Upper lobe of left lung (tissue), 6 donors: ENCODE measurements at regions not wholly inside any gene's neighbourhood (a gene's known extent, or its start where the extent isn't known, plus 50 kb on each side); places are given as distances from the start of the nearest gene placed in this dataset.

ENCODE experiments used
- ATAC-seq, 2 donors: fragments of 200-7000 bp; cut with Tn5 transposase; one replicate each; pipeline ENCODE4 v1.9.1; 2022; ENCODE audit warnings: mild to moderate bottlenecking in 2 of 2, moderate library complexity in 2 of 2; ENCODE audit not compliant: low FRiP score in 2 of 2
- DNase-seq, 2 donors: peaks; one replicate each; pipeline ENCODE4 v3.0.0-alpha.2; 2019 to 2020
- H3K27ac ChIP-seq, 4 donors: fragments of 200-600 bp; sonication (generic); one replicate each; pipeline ENCODE4 v1.5.1; 2016 to 2019
- H3K27me3 ChIP-seq, 4 donors: fragments of 200-600 bp; sonication (generic); one replicate each; pipeline ENCODE4 v1.5.1; 2017 to 2019
- H3K36me3 ChIP-seq, 4 donors: fragments of 200-600 bp; sonication (generic); one replicate each; pipeline ENCODE4 v1.5.1; 2016 to 2019
- H3K4me1 ChIP-seq, 4 donors: fragments of 200-600 bp; sonication (generic); one replicate each; pipeline ENCODE4 v1.5.1; 2018 to 2019
- H3K4me3 ChIP-seq, 4 donors: fragments of 200-600 bp; sonication (generic); one replicate each; pipeline ENCODE4 v1.5.1; 2017 to 2019; ENCODE audit warnings: mild to moderate bottlenecking in 2 of 4, moderate library complexity in 1 of 4
- H3K9me3 ChIP-seq, 4 donors: fragments of 200-600 bp; sonication (generic); one replicate each; pipeline ENCODE4 v1.5.1; 2018 to 2019
- EP300 ChIP-seq, 4 donors: sonication (generic); formaldehyde crosslinking; IDR thresholded peaks; one replicate each; pipeline ENCODE4 v1.5.1; 2017; ENCODE audit warnings: antibody characterized with exemption in 4 of 4, control low read depth in 2 of 4
- POLR2A ChIP-seq, 4 donors: fragments of 450-650 bp; IDR thresholded peaks; one replicate each; pipeline ENCODE4 v1.5.1; 2016 to 2017; ENCODE audit warnings: antibody characterized with exemption in 4 of 4, mild to moderate bottlenecking in 2 of 4
- POLR2AphosphoS5 ChIP-seq, 2 donors: sonication (generic); formaldehyde crosslinking; IDR thresholded peaks; one replicate each; pipeline ENCODE4 v1.5.1; 2017; ENCODE audit warnings: antibody characterized with exemption in 2 of 2
- WGBS, 2 donors: methylation state at CpG; one replicate each; pipeline ENCODE4 v1.1.5; 2017 to 2018; 5-methylcytosine and 5-hydroxymethylcytosine counted together
- TF ChIP-seq, protein P1 (sequence below), 6 experiments: fragments of 450-650 bp in 4 of 6; fragments of 200-600 bp in 2 of 6; sonication (generic) in 2 of 6; IDR thresholded peaks; one replicate each; pipeline ENCODE4 v1.5.1; 2016 to 2019; ENCODE audit warnings: antibody characterized with exemption in 6 of 6
- donor health status: DM: no; HTN: no; CAD: no; lungs with moderate emphysema.
- donor health status: DM: no; HTN: yes; CAD: no; lungs with severe emphysema.

DNA sequence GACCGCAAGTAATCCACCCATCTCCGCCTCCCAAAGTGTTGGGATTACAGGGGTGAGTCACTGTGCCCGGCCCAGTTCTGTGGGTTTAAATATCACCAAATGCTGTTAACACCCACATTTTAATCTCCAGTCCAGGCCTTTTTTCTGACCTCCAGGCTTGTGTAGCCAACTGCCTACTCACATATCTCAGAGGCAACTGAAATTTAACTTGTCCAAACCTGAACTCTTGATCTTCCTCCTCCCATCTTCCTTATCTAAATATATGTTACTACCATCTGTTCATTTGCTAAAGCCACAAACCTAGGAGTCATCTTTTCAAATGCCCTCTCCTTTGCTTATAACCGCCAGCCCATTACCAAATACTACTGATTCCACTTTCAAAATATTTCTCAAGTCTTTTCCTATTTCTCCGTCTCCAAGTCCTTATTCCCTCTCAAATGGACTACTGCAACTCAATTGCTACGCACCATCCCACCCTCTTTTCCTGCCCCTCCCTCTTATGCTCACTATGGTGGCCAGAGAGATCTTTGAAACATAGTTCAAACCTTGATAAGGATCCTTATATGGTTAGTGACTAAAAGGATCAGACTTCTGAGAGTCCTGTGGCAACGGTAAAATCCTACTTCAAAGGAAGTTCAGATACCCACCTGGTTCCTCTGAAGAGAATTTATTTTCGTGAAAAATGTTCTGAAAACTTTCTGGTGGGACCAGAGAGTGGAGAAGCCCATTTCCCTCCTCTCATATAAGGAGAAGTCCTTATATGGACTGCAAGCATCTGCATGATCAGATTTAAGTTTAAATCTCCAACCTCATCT, 78.5 kb upstream of the CDC42BPA start:
- no peak overlapping the region for H3K4me3 ChIP-seq
- 68 to 79% methylated on average over 8 of the region's 8 CpGs for WGBS, 2 donors
- H3K27me3 ChIP-seq: no peaks in the 10 kb centered on the region
- DNase-seq: no peak
- no peaks in the 10 kb centered on the region for H3K9me3 ChIP-seq
- no peaks in the 10 kb centered on the region for H3K4me1 ChIP-seq
- H3K27ac ChIP-seq: no peak overlapping the region
- TF ChIP-seq, protein P1, sequence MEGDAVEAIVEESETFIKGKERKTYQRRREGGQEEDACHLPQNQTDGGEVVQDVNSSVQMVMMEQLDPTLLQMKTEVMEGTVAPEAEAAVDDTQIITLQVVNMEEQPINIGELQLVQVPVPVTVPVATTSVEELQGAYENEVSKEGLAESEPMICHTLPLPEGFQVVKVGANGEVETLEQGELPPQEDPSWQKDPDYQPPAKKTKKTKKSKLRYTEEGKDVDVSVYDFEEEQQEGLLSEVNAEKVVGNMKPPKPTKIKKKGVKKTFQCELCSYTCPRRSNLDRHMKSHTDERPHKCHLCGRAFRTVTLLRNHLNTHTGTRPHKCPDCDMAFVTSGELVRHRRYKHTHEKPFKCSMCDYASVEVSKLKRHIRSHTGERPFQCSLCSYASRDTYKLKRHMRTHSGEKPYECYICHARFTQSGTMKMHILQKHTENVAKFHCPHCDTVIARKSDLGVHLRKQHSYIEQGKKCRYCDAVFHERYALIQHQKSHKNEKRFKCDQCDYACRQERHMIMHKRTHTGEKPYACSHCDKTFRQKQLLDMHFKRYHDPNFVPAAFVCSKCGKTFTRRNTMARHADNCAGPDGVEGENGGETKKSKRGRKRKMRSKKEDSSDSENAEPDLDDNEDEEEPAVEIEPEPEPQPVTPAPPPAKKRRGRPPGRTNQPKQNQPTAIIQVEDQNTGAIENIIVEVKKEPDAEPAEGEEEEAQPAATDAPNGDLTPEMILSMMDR (IDR thresholded peaks at IDR 0.05): no peak
- TF ChIP-seq POLR2AphosphoS5 (IDR thresholded peaks at IDR 0.05) (no peak), EP300 (IDR thresholded peaks at IDR 0.05) (no peak), POLR2A (IDR thresholded peaks at IDR 0.05) (no peak)
- no peaks in the 10 kb centered on the region for H3K36me3 ChIP-seq
- no peak for ATAC-seq

DNA sequence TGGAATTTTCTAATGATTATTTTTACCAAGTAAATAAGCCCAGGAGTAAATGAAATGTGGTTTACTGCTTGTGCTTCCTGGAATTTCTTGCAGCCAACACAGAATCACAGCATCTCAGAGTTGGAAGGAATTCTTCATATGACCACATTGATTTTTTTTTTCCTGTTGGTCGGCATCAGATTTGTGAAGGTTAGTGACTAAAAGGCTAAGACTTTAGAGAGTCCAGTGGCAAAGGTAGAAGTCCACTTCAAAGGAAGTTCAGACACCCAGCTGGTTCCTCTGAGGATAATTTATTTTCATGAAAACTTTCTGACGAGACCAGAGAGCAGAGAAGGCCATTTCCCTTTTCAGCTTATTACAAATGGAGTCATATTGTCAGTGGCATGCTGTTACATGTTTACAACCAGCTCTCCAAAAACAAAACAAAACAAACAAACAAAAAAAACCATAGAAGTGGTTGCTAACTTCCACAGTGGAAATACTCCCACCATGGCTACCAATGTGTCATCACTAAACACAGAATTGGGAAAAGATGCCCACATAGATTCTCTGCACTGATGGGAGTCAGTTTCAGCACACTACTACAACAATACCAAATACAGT, 77.2 kb upstream of the CDC42BPA start:
- Histone ChIP-seq H3K27ac (no peak overlapping the region), H3K27me3 (no peaks in the 10 kb centered on the region), H3K9me3 (no peaks in the 10 kb centered on the region), H3K36me3 (no peaks in the 10 kb centered on the region), H3K4me3 (no peak overlapping the region), H3K4me1 (no peaks in the 10 kb centered on the region)
- ATAC-seq (no peak), DNase-seq (no peak)
- TF ChIP-seq EP300 (IDR thresholded peaks at IDR 0.05) (no peak), POLR2AphosphoS5 (IDR thresholded peaks at IDR 0.05) (no peak), POLR2A (IDR thresholded peaks at IDR 0.05) (no peak)
- TF ChIP-seq, protein P1 (IDR thresholded peaks at IDR 0.05): no peak
- 35 to 63% methylated on average over 2 of the region's 2 CpGs for WGBS, 2 donors

DNA sequence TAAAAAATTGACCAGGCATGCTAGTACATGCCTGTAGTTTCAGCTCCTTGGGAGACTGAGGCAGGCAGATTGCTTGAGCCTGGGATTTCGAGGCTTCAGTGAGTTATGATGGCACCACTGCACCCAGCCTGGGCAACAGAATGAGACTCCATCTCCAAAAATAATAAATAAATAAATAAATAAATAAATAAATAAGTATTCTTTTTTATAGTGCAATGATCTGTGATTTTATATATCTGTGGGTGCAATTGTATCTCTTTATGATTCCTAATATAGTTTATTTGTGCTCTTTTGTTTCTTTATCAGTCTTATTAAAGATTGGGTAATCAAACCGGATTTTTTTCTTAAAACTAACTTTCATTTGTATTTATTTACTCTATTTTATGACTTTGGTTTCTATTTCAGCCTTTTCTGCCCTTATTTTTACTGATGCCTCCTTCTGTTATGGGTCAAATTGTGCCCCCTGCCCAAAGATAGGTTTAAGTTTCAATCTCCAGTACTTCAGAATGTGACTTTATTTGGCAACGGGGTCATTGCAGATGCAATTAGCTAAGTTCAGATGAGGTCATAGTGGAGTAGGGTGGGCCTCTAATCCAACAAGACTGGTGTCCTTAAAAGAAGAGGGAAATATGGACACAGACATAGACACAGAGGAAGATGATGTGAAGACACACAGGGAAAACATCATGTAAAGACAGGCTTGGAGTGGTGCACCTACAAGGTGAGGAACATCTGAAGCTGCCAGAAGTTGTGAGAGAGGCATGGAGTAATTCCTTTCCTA, 74.9 kb upstream of the CDC42BPA start:
- Histone ChIP-seq H3K4me1 (no peaks in the 10 kb centered on the region), H3K9me3 (no peaks in the 10 kb centered on the region), H3K27me3 (no peaks in the 10 kb centered on the region), H3K4me3 (no peak overlapping the region), H3K36me3 (no peaks in the 10 kb centered on the region), H3K27ac (no peak overlapping the region)
- DNase-seq (no peak), ATAC-seq (no peak)
- TF ChIP-seq POLR2AphosphoS5 (IDR thresholded peaks at IDR 0.05): no peak
- no peak for TF ChIP-seq POLR2A (IDR thresholded peaks at IDR 0.05)
- TF ChIP-seq, protein P1 (IDR thresholded peaks at IDR 0.05): no peak
- TF ChIP-seq EP300 (IDR thresholded peaks at IDR 0.05): no peak
- 32 to 65% methylated on average over 3 of the region's 3 CpGs for WGBS, 2 donors

DNA sequence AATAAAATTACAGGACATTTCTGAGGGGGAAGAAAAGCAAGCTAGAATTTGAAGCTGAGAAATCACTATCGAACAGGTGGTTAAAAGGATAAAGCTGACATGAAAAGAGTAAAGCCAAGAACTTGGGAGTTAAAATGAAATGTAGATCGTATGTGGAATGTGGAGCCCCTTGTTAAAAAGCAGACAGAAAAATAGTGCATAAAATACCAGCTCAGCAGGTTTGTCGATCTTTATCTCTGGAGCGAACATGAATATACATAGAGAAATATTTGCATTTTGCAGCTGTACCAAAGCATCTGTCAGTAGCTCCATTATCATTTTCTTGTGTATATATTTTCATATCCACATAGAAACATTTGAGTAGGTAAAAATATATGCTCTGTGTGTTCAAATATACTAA, 73.6 kb upstream of the CDC42BPA start:
- no peak for ATAC-seq
- WGBS, 2 donors: 40 to 44% methylated on average over 4 of the region's 4 CpGs
- DNase-seq: no peak
- no peak overlapping the region for H3K27ac ChIP-seq
- no peak overlapping the region for H3K4me3 ChIP-seq
- no peaks in the 10 kb centered on the region for H3K9me3 ChIP-seq
- TF ChIP-seq, protein P1 (IDR thresholded peaks at IDR 0.05): no peak
- TF ChIP-seq POLR2AphosphoS5 (IDR thresholded peaks at IDR 0.05): no peak
- TF ChIP-seq POLR2A (IDR thresholded peaks at IDR 0.05): no peak
- TF ChIP-seq EP300 (IDR thresholded peaks at IDR 0.05): no peak
- H3K36me3 ChIP-seq: no peaks in the 10 kb centered on the region
- H3K27me3 ChIP-seq: no peaks in the 10 kb centered on the region
- no peaks in the 10 kb centered on the region for H3K4me1 ChIP-seq
